Epithelial cell of proximal tubule (primary cell): ENCODE measurements at regions not wholly inside any gene's neighbourhood (a gene's known extent, or its start where the extent isn't known, plus 50 kb on each side); places are given as distances from the start of the nearest gene placed in this dataset.

Source experiments
- DNase-seq: peaks from one replicate; pipeline ENCODE4 v3.0.0-alpha.2; 2011; ENCODE audit warnings: low read depth
- H3K4me3 ChIP-seq: 2 replicates; pipeline ENCODE4 v1.5.1; 2011; ENCODE audit warnings: low read depth, mild to moderate bottlenecking, low read length
- TF ChIP-seq, protein P1 (sequence below): conservative IDR thresholded peaks from 2 replicates; pipeline ENCODE4 v1.5.1; 2012; ENCODE audit warnings: low read depth, mild to moderate bottlenecking, low read length

DNA sequence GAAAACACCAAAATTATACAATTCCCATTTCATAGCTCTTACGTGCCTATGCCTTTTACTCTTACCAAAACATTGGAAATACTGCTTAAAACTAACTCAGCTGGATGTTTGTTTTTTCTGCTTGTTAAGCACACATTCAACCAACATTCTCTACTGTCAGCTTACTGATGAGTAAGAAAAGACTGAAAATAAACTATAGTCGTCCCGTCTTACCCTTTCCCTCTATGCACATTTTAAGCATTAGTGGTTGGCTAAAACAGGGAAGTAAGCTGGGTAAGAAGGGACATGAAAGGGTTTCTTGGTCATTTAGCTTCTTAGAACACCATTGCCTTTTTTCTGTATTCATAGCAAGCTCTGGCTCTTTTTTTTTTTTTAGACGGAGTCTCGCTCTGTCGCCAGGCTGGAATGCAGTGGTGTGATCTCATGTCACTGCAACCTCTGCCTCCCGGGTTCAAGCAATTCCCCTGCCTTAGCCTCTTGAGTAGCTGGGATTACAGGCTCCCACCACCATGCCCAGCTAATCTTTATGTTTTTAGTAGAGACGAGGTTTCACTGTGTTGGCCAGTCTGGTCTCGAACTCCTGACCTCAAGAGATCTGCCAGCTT lies 232.1 kb upstream of the PCSK5 start:
- DNase-seq = peak; percentile 19
- TF ChIP-seq, protein P1, sequence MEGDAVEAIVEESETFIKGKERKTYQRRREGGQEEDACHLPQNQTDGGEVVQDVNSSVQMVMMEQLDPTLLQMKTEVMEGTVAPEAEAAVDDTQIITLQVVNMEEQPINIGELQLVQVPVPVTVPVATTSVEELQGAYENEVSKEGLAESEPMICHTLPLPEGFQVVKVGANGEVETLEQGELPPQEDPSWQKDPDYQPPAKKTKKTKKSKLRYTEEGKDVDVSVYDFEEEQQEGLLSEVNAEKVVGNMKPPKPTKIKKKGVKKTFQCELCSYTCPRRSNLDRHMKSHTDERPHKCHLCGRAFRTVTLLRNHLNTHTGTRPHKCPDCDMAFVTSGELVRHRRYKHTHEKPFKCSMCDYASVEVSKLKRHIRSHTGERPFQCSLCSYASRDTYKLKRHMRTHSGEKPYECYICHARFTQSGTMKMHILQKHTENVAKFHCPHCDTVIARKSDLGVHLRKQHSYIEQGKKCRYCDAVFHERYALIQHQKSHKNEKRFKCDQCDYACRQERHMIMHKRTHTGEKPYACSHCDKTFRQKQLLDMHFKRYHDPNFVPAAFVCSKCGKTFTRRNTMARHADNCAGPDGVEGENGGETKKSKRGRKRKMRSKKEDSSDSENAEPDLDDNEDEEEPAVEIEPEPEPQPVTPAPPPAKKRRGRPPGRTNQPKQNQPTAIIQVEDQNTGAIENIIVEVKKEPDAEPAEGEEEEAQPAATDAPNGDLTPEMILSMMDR = no peak

DNA sequence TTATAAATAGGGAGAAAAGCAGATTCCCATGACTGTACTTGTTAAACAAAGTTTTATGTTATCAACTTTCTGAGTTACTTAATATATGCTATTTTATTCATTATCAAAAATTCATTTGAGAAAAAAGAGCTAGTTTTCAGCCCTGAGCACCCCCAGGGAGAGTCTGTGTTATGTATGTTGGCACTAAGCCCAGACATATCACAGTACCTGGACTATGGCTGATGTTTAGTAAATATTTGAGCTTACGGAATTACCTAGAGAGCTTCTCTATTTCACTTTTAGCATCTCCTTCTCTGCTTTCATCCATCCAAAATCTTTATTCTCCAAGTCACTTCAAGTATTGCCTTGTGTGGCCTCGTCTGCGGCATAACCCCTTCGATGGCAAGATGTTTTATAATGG lies 225.9 kb upstream of the PCSK5 start:
- TF ChIP-seq, protein P1 = no peak
- no peak overlapping the region for H3K4me3 ChIP-seq
- DNase-seq = no peak

More for the DNA sequence above, 232.1 kb upstream of the PCSK5 start:
- H3K4me3 ChIP-seq = no peak overlapping the region

DNA sequence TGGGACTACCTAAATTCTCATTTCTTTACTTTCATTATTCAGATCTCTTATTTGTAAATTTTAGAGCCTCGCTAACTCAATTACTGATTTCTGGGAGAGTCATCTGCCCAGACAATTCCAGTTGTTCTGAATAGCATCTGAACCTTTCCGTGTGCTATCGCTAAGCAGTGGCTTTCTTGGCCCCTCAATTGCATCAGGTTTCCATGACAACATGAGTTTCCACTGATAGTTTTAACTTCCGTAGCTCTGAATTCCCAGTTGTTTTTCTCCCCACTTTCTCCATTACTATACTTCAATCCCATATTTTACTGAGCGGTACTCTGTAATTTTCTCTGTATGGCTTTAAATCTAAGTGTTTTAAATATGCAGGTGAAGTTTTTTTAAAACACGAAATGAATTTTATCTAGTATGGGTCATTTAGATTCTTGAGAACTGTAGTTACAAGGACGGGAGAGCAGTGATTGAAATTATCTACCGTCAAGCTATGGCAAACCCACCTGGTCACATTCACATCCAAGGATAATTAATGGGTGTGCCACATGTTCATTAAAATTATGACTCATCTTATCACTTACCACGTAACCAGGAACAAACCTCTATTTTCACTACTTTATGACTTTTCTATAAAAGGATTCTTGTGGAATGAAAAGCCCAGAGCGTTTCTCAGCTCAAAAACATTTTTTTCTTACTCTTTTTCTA lies 223.5 kb upstream of the PCSK5 start:
- no peak overlapping the region for H3K4me3 ChIP-seq
- DNase-seq = no peak
- TF ChIP-seq, protein P1 = no peak

DNA sequence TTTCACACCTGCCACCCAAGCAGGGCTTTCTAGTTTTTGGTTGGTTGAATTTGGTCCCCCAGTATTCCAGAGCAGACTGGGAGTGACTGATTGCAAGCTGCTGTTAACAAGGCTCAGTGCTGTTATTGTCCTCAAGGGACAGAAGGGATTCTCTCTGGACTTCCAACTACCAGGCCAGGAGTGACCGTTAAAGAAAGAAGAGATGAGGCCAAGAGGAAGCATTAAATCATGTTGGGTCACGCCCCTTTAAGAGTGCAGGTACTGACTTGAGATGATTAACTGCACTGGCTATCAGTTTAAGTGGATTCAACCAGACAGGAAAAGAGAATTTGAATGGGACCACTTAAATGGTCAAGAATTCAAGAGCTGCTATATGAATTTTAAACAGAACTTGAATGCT lies 220.8 kb upstream of the PCSK5 start:
- no peak for DNase-seq
- H3K4me3 ChIP-seq = no peak overlapping the region
- TF ChIP-seq, protein P1 = no peak

DNA sequence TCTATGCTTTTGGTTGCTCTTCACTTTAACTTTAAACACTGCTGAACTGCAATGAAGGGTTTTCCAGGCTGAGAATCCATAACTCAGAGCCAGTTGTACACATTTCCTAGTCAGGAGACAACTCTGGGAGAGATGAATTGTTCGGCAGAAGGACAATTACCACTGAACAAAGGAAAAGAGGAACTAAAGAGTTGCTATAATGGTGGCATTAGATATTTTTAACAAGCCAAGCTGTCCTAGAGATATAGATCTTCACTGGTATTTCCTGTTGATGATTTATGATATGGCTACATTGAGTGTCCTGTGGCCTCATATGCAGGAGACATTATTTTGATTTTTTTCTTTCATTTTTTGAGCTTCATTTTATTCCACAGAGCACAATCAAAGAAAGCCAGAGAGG lies 219.1 kb upstream of the PCSK5 start:
- TF ChIP-seq, protein P1 = no peak
- no peak for DNase-seq
- H3K4me3 ChIP-seq = no peak overlapping the region

DNA sequence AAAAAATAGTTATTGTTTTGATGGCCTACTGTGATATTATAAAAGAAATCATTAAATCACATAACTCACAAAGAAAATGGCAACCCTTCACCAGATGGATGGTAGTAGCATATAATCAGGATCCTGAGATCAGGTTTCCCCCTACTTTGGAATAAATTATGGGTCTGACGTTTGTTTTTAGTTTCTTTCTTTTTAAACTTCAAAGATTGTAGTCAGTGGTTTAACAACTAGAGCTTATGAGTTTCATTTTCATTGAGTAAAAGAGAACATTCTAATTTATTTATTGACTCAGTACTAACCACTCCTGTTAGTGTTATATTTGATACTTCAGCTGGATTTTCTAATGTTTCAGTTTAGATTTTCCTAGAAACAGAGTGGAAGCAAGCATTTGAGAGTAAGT lies 218.0 kb upstream of the PCSK5 start:
- DNase-seq = no peak
- H3K4me3 ChIP-seq = no peak overlapping the region
- TF ChIP-seq, protein P1 = no peak

DNA sequence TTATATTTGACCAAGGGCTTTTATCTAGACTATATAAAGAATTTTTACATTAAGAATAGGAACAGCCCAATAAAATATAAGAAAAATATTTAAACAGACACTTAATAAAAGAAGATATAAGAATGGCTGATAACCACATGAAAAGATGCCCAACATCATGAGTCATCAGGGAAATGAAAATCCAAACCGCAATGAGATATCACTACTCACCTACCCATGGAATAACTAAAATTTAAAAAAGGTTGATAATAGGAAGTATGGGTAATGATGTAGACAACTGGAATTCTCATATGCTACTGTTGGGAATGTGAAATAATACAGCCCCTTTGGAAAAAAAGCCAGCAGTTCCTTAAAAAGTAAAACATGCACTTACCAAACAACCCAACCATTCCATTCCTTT lies 206.9 kb upstream of the PCSK5 start:
- no peak overlapping the region for H3K4me3 ChIP-seq
- TF ChIP-seq, protein P1 = no peak
- no peak for DNase-seq
